HCT116 (cell line): ENCODE measurements at regions not wholly inside any gene's neighbourhood (a gene's known extent, or its start where the extent isn't known, plus 50 kb on each side); places are given as distances from the start of the nearest gene placed in this dataset.

ENCODE experiments used
- ATAC-seq: fragments of 200-7000 bp; cut with Tn5 transposase; 2 replicates; pipeline ENCODE4 v1.9.1; 2020; ENCODE audit warnings: mild to moderate bottlenecking, moderate library complexity
- BruUV-seq: library from RNA; stranded (reverse); fragments of 400-500 nt; replicated peaks from 2 replicates; lab custom pipeline; 2021; lab: Mats Ljungman, UMichigan
- CTCF ChIA-PET: fragments of 300-600 bp; sonication (Branson Sonifier 250); formaldehyde crosslinking; loops from one replicate; lab custom pipeline; 2021; ENCODE audit warnings: antibody characterized with exemption; lab: Charles Lee
- POLR2A ChIA-PET: fragments of 300-600, 350-600 bp; sonication (Branson Sonifier 250); formaldehyde crosslinking; loops from one replicate; lab custom pipeline; 2021; ENCODE audit warnings: antibody characterized with exemption; lab: Charles Lee
- RAD21 ChIA-PET, 2 experiments: fragments of 300-600 bp; sonication (Branson Sonifier 250); formaldehyde crosslinking; loops; one replicate each; lab custom pipeline; 2023; ENCODE audit warnings: low total read pairs in 2 of 2; ENCODE audit not compliant: uncharacterized antibody in 2 of 2, unreplicated experiment in 2 of 2, low non-redundant PET in 1 of 2; lab: Charles Lee
- DNase-seq: peaks from one replicate; pipeline ENCODE4 v3.0.0-alpha.2; 2010; ENCODE audit warnings: low read depth, low spot score
- H2AFZ ChIP-seq: fragments of 200-600 bp; shearing (Covaris generic), sonication (generic); 2 replicates; pipeline ENCODE4 v1.6.1; 2017; ENCODE audit warnings: low read depth, mixed run types, mixed read lengths, antibody characterized with exemption, low read length; ENCODE audit not compliant: poor library complexity, severe bottlenecking
- H3K27ac ChIP-seq: 2 replicates; pipeline ENCODE4 v1.5.1; 2012; ENCODE audit warnings: low read depth, low read length
- H3K27me3 ChIP-seq: fragments of 200-600 bp; sonication (generic); 2 replicates; pipeline ENCODE4 v1.6.1; 2016; ENCODE audit warnings: mixed run types, low read length, mixed read lengths; ENCODE audit not compliant: insufficient read depth
- H3K36me3 ChIP-seq, 2 experiments: fragments of 200-500 bp in 1 of 2; fragments of 200-600 bp in 1 of 2; sonication (Bioruptor generic) in 1 of 2; sonication (generic) in 1 of 2; 2 replicates each; pipeline versions ENCODE4 v1.5.1 to v1.6.1; 2014 to 2016; ENCODE audit warnings: low read length in 2 of 2, inconsistent platforms in 1 of 2, mixed read lengths in 1 of 2, mixed run types in 1 of 2; ENCODE audit not compliant: insufficient read depth in 2 of 2, control insufficient read depth in 1 of 2
- H3K4me1 ChIP-seq, 2 experiments: fragments of 200-600 bp in 1 of 2; sonication (generic) in 1 of 2; 2 replicates each; pipeline versions ENCODE4 v1.5.1 to v1.6.1; 2012 to 2017; ENCODE audit warnings: low read length in 2 of 2, inconsistent platforms in 1 of 2, mild to moderate bottlenecking in 1 of 2, mixed read lengths in 1 of 2, mixed run types in 1 of 2, moderate library complexity in 1 of 2; ENCODE audit not compliant: insufficient read depth in 2 of 2, control insufficient read depth in 1 of 2
- H3K4me2 ChIP-seq: fragments of 200-600 bp; sonication (generic); 2 replicates; pipeline ENCODE4 v1.6.1; 2017; ENCODE audit warnings: mixed run types, low read length, mixed read lengths
- H3K4me3 ChIP-seq, 2 experiments: fragments of 200-600 bp in 1 of 2; sonication (generic) in 1 of 2; replicated peaks in 1 of 2; 2 replicates each; pipeline ENCODE4 v1.5.1; 2011 to 2016; ENCODE audit warnings: low read length in 2 of 2, control low read depth in 1 of 2, low read depth in 1 of 2, mild to moderate bottlenecking in 1 of 2, mixed read lengths in 1 of 2, mixed run types in 1 of 2
- H3K79me2 ChIP-seq: fragments of 200-600 bp; sonication (generic); 2 replicates; pipeline ENCODE4 v1.6.1; 2017; ENCODE audit warnings: mild to moderate bottlenecking, mixed run types, low read length, moderate library complexity, mixed read lengths; ENCODE audit not compliant: insufficient read depth
- H3K9ac ChIP-seq: fragments of 200-600 bp; sonication (generic); 2 replicates; pipeline ENCODE4 v1.6.1; 2016; ENCODE audit warnings: low read length, mixed read lengths
- H3K9me2 ChIP-seq: fragments of 200-600 bp; sonication (generic), shearing (Covaris generic); 2 replicates; pipeline ENCODE4 v1.6.1; 2017; ENCODE audit warnings: mixed run types, mild to moderate bottlenecking, moderate library complexity; ENCODE audit not compliant: insufficient read depth
- H3K9me3 ChIP-seq, 2 experiments: fragments of 200-500 bp in 1 of 2; fragments of 200-600 bp in 1 of 2; sonication (Bioruptor generic) in 1 of 2; sonication (generic) in 1 of 2; 2 replicates each; pipeline ENCODE4 v1.6.1; 2014 to 2017; ENCODE audit warnings: low read length in 2 of 2, mixed read lengths in 2 of 2, inconsistent platforms in 1 of 2, low read depth in 1 of 2, mild to moderate bottlenecking in 1 of 2, mixed run types in 1 of 2, moderate library complexity in 1 of 2; ENCODE audit not compliant: control insufficient read depth in 1 of 2, insufficient read depth in 1 of 2
- H4K20me1 ChIP-seq: fragments of 200-600 bp; sonication (generic), shearing (Covaris generic); 2 replicates; pipeline ENCODE4 v1.6.1; 2017; ENCODE audit warnings: mixed run types, mild to moderate bottlenecking, moderate library complexity; ENCODE audit not compliant: insufficient read depth
- CBX3 ChIP-seq: IDR thresholded peaks from 2 replicates; pipeline ENCODE4 v1.6.1; 2012; ENCODE audit warnings: low read depth
- EGR1 ChIP-seq: IDR thresholded peaks from 2 replicates; pipeline ENCODE4 v1.6.1; 2012; ENCODE audit warnings: low read depth
- ELF1 ChIP-seq: IDR thresholded peaks from 2 replicates; pipeline ENCODE4 v1.6.1; 2012; ENCODE audit warnings: low read depth, borderline replicate concordance
- EZH2 ChIP-seq: fragments of 200-600 bp; sonication (generic); IDR thresholded peaks from 2 replicates; pipeline ENCODE4 v1.6.1; 2017; ENCODE audit warnings: antibody characterized with exemption, mixed run types
- JUND ChIP-seq: IDR thresholded peaks from 2 replicates; pipeline ENCODE4 v1.6.1; 2012
- RAD21 ChIP-seq: IDR thresholded peaks from 2 replicates; pipeline ENCODE4 v1.6.1; 2012; ENCODE audit warnings: low read depth, mild to moderate bottlenecking
- SIN3A ChIP-seq: IDR thresholded peaks from 2 replicates; pipeline ENCODE4 v1.6.1; 2012; ENCODE audit warnings: low read depth
- SRF ChIP-seq: IDR thresholded peaks from 2 replicates; pipeline ENCODE4 v1.6.1; 2012; ENCODE audit warnings: low read depth
- TCF7L2 ChIP-seq: IDR thresholded peaks from 2 replicates; pipeline ENCODE4 v1.7.0; 2011; ENCODE audit warnings: borderline replicate concordance, inconsistent platforms; ENCODE audit not compliant: insufficient read depth, insufficient read length; ENCODE audit errors: extremely low read depth
- YY1 ChIP-seq: IDR thresholded peaks from 2 replicates; pipeline ENCODE4 v1.6.1; 2011; ENCODE audit warnings: low read length, low read depth, moderate library complexity, mild to moderate bottlenecking; ENCODE audit not compliant: insufficient replicate concordance; ENCODE audit errors: extremely low read depth
- ZFX ChIP-seq: fragments of 450-650 bp; IDR thresholded peaks from 2 replicates; pipeline ENCODE4 v1.6.1; 2017
- ZNF274 ChIP-seq: fragments of 200-500 bp; sonication (Bioruptor generic); IDR thresholded peaks from 2 replicates; pipeline ENCODE4 v1.6.1; 2014; ENCODE audit warnings: mild to moderate bottlenecking, low read depth, low read length, inconsistent platforms
- intact Hi-C: fragments of 100-400 bp; cut with micrococcal nuclease; formaldehyde crosslinking; loops from 2 replicates; pipeline ENCODE4 v1.10.0; 2022
- TF ChIP-seq, protein P1 (sequence below): IDR thresholded peaks from 2 replicates; pipeline ENCODE4 v1.6.1; 2012
- TF ChIP-seq, protein P2 (sequence below): IDR thresholded peaks from 2 replicates; pipeline ENCODE4 v1.6.1; 2011; ENCODE audit warnings: mild to moderate bottlenecking, low read length, moderate library complexity; ENCODE audit not compliant: insufficient replicate concordance; ENCODE audit errors: extremely low read depth

DNA sequence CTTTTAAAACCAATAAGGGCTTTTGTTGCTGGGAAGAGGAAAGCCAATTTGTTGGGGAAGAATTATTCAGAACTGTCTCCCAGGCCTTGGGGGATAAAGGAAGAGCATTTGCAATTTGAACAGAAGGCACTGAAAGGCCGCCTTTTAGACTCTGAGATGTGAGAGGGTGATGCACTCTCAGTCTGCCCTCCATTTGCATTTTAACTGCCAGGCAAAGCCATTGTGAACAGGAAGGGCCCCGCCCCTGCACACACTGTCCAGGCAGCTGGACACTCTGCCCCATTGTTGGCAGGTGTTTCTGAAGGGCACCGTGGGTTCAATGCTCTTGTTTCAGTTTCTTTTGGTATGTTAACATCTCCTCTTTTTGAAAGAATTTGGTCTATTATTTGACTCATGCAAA, 169.5 kb upstream of the COPS8 start:
- Histone ChIP-seq H3K9ac (no peak overlapping the region), H3K9me3 (no peaks in the 10 kb centered on the region), H3K79me2 (no peaks in the 10 kb centered on the region), H3K4me2 (no peak overlapping the region), H3K9me2 (no peaks in the 10 kb centered on the region), H3K36me3 (no peaks in the 10 kb centered on the region), H3K4me1 (no peaks in the 10 kb centered on the region), H2AFZ (no peak overlapping the region), H4K20me1 (no peaks in the 10 kb centered on the region), H3K4me3 (no peak overlapping the region), H3K27ac (no peak overlapping the region), H3K27me3 (peaks cover 73% of the 10 kb centered on the region)
- RAD21 ChIA-PET = no interaction called here
- ATAC-seq (no peak), DNase-seq (no peak)
- BruUV-seq = no TSS peak
- CTCF ChIA-PET = no interaction called here
- POLR2A ChIA-PET = no interaction called here
- intact Hi-C loops = no loop called here
- TF ChIP-seq ZFX = no peak
- TF ChIP-seq YY1 = no peak
- no peak for TF ChIP-seq ELF1
- TF ChIP-seq JUND = no peak
- no peak for TF ChIP-seq EZH2
- TF ChIP-seq, protein P1, sequence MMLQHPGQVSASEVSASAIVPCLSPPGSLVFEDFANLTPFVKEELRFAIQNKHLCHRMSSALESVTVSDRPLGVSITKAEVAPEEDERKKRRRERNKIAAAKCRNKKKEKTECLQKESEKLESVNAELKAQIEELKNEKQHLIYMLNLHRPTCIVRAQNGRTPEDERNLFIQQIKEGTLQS = no peak
- TF ChIP-seq SIN3A = no peak
- no peak for TF ChIP-seq RAD21
- no peak for TF ChIP-seq TCF7L2
- no peak for TF ChIP-seq ZNF274
- no peak for TF ChIP-seq EGR1
- no peak for TF ChIP-seq CBX3
- TF ChIP-seq SRF = no peak
- TF ChIP-seq, protein P2, sequence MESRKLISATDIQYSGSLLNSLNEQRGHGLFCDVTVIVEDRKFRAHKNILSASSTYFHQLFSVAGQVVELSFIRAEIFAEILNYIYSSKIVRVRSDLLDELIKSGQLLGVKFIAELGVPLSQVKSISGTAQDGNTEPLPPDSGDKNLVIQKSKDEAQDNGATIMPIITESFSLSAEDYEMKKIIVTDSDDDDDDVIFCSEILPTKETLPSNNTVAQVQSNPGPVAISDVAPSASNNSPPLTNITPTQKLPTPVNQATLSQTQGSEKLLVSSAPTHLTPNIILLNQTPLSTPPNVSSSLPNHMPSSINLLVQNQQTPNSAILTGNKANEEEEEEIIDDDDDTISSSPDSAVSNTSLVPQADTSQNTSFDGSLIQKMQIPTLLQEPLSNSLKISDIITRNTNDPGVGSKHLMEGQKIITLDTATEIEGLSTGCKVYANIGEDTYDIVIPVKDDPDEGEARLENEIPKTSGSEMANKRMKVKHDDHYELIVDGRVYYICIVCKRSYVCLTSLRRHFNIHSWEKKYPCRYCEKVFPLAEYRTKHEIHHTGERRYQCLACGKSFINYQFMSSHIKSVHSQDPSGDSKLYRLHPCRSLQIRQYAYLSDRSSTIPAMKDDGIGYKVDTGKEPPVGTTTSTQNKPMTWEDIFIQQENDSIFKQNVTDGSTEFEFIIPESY = no peak
